VCaP (cell line): ENCODE measurements at regions not wholly inside any gene's neighbourhood (a gene's known extent, or its start where the extent isn't known, plus 50 kb on each side); places are given as distances from the start of the nearest gene placed in this dataset.

Experiments
- H3K27ac ChIP-seq: fragments of 450-650 bp; 2 replicates; pipeline ENCODE4 v1.5.1; 2017
- CTCF ChIP-seq: fragments of 450-650 bp; conservative IDR thresholded peaks from 2 replicates; pipeline ENCODE4 v1.5.1; 2017; ENCODE audit warnings: mild to moderate bottlenecking, moderate library complexity

- no peak overlapping the region for H3K27ac ChIP-seq
Measured at GRCh38 chr2:228542277-228542676, 360.8 kb upstream of the SPHKAP start.

GRCh38 chr2:228541789-228542188 is 360.3 kb upstream of the SPHKAP start:
- TF ChIP-seq CTCF: no peak
- H3K27ac ChIP-seq: no peak overlapping the region

More at GRCh38 chr2:228542277-228542676, 360.8 kb upstream of the SPHKAP start:
- no peak for TF ChIP-seq CTCF

GRCh38 chr2:228540976-228541375 is 359.5 kb upstream of the SPHKAP start:
- no peak for TF ChIP-seq CTCF
- no peak overlapping the region for H3K27ac ChIP-seq

- no peak overlapping the region for H3K27ac ChIP-seq
- TF ChIP-seq CTCF: no peak
Measured at GRCh38 chr2:228535396-228535795, 353.9 kb upstream of the SPHKAP start.

GRCh38 chr2:228533156-228533555 is 351.7 kb upstream of the SPHKAP start:
- no peak overlapping the region for H3K27ac ChIP-seq
- no peak for TF ChIP-seq CTCF

- TF ChIP-seq CTCF: no peak
- H3K27ac ChIP-seq: no peak overlapping the region
Measured at GRCh38 chr2:228532233-228532632, 350.7 kb upstream of the SPHKAP start.

- H3K27ac ChIP-seq: no peak overlapping the region
- TF ChIP-seq CTCF: no peak
Measured at GRCh38 chr2:228527197-228527881, 345.9 kb upstream of the SPHKAP start.
